SK-N-SH (cell line): ENCODE measurements at regions not wholly inside any gene's neighbourhood (a gene's known extent, or its start where the extent isn't known, plus 50 kb on each side); places are given as distances from the start of the nearest gene placed in this dataset.
A peak's percentile ranks its signal among the peaks of the same experiment; 100 is the strongest.
"Not testable (repeated sequence)": the region's sequence is repeated elsewhere in the genome, so short reads cannot be mapped to it uniquely, and the experiment has no call there.

ENCODE experiments used
- CTCF ChIA-PET: fragments of 300-600, 350-600 bp; formaldehyde crosslinking; extraction: SDS; loops from one replicate; lab custom pipeline; 2021; lab: Yijun Ruan, JAX
- POLR2A ChIA-PET: fragments of 350-600 bp; sonication (Branson Sonifier 250); formaldehyde crosslinking; extraction: SDS; loops from one replicate; lab custom pipeline; 2020; ENCODE audit warnings: antibody characterized with exemption, inconsistent platforms; lab: Yijun Ruan, JAX
- DNase-seq: peaks from one replicate; pipeline ENCODE4 v3.0.0; 2012
- H2AFZ ChIP-seq: fragments of 200-600 bp; sonication (generic); 2 replicates; pipeline ENCODE4 v1.8.1; 2016; ENCODE audit warnings: antibody characterized with exemption, mild to moderate bottlenecking, low read depth
- H3F3A ChIP-seq: fragments of 200-600 bp; sonication (generic); replicated peaks from 2 replicates; pipeline ENCODE3; 2016; ENCODE audit warnings: antibody characterized with exemption, mild to moderate bottlenecking; ENCODE audit not compliant: insufficient read depth
- H3K27ac ChIP-seq, 2 experiments: fragments of 200-500 bp in 1 of 2; fragments of 200-600 bp in 1 of 2; sonication (Bioruptor generic) in 1 of 2; sonication (generic), shearing (Covaris generic) in 1 of 2; 2 replicates each; pipeline versions ENCODE4 v1.5.1 to v1.6.1; 2014 to 2016; ENCODE audit warnings: low read depth in 2 of 2, inconsistent platforms in 1 of 2, low read length in 1 of 2, mild to moderate bottlenecking in 1 of 2, mixed read lengths in 1 of 2
- H3K27me3 ChIP-seq: fragments of 200-600 bp; sonication (generic), shearing (Covaris generic); 2 replicates; pipeline ENCODE4 v1.6.1; 2016; ENCODE audit warnings: mixed run types; ENCODE audit not compliant: insufficient read depth
- H3K36me3 ChIP-seq, 2 experiments: fragments of 200-500 bp in 1 of 2; fragments of 200-600 bp in 1 of 2; sonication (Bioruptor generic) in 1 of 2; sonication (generic) in 1 of 2; replicated peaks in 1 of 2; 2 replicates each; pipeline versions ENCODE3 to v1.5.1; 2014 to 2016; ENCODE audit warnings: low read length in 1 of 2, mild to moderate bottlenecking in 1 of 2; ENCODE audit not compliant: insufficient read depth in 2 of 2, control insufficient read depth in 1 of 2
- H3K4me1 ChIP-seq, 2 experiments: fragments of 200-500 bp in 1 of 2; fragments of 200-600 bp in 1 of 2; sonication (Bioruptor generic) in 1 of 2; sonication (generic), shearing (Covaris generic) in 1 of 2; 2 replicates each; pipeline versions ENCODE4 v1.5.1 to v1.6.1; 2014 to 2016; ENCODE audit warnings: low read depth in 1 of 2, low read length in 1 of 2, mixed run types in 1 of 2; ENCODE audit not compliant: insufficient read depth in 2 of 2, control insufficient read depth in 1 of 2
- H3K4me2 ChIP-seq: fragments of 200-600 bp; sonication (generic), shearing (Covaris generic); 2 replicates; pipeline ENCODE4 v1.6.1; 2017; ENCODE audit warnings: mixed run types
- H3K4me3 ChIP-seq, 2 experiments: fragments of 200-500 bp in 1 of 2; fragments of 200-600 bp in 1 of 2; sonication (Bioruptor generic) in 1 of 2; sonication (generic), shearing (Covaris generic) in 1 of 2; 2 replicates each; pipeline versions ENCODE4 v1.5.1 to v1.8.1; 2014 to 2016; ENCODE audit warnings: low read depth in 2 of 2, inconsistent platforms in 1 of 2, low read length in 1 of 2, mild to moderate bottlenecking in 1 of 2, mixed read lengths in 1 of 2, moderate library complexity in 1 of 2
- H3K79me2 ChIP-seq: fragments of 200-600 bp; sonication (generic); 2 replicates; pipeline ENCODE4 v1.8.1; 2017; ENCODE audit warnings: mild to moderate bottlenecking; ENCODE audit not compliant: insufficient read depth
- H3K9ac ChIP-seq: fragments of 200-600 bp; sonication (generic); 2 replicates; pipeline ENCODE4 v1.6.1; 2017; ENCODE audit warnings: mixed run types
- H3K9me2 ChIP-seq: fragments of 200-600 bp; sonication (generic); 2 replicates; pipeline ENCODE4 v1.6.1; 2017; ENCODE audit warnings: mixed run types
- H3K9me3 ChIP-seq: fragments of 200-600 bp; sonication (generic); 2 replicates; pipeline ENCODE4 v1.6.1; 2017; ENCODE audit warnings: mixed run types, mild to moderate bottlenecking, moderate library complexity
- H4K20me1 ChIP-seq: fragments of 200-600 bp; sonication (generic); 2 replicates; pipeline ENCODE4 v1.6.1; 2017; ENCODE audit warnings: mild to moderate bottlenecking, mixed run types; ENCODE audit not compliant: insufficient read depth
- FOXJ3 ChIP-seq: sonication (generic); formaldehyde crosslinking; IDR thresholded peaks from 2 replicates; pipeline ENCODE4 v1.5.1; 2020; ENCODE audit warnings: mild to moderate bottlenecking, missing genetic modification reagents
- RFX5 ChIP-seq: IDR thresholded peaks from 2 replicates; pipeline ENCODE4 v1.6.1; 2012; ENCODE audit warnings: mild to moderate bottlenecking, improper control_type of control experiment, low read length
- RXRA ChIP-seq: IDR thresholded peaks from 2 replicates; pipeline ENCODE4 v1.4.0; 2012; ENCODE audit warnings: low read depth, mild to moderate bottlenecking, borderline replicate concordance
- WGBS: methylation state at CpG from one replicate; pipeline ENCODE4 v1.1.6; 2017; ENCODE audit warnings: low lambda C conversion rate; 5-methylcytosine and 5-hydroxymethylcytosine counted together
- TF ChIP-seq, protein P1 (sequence below): IDR thresholded peaks from 2 replicates; pipeline ENCODE4 v1.6.1; 2012; ENCODE audit warnings: mild to moderate bottlenecking, low read depth, low read length, moderate library complexity
- TF ChIP-seq, protein P2 (sequence below): fragments of 200-600 bp; sonication (generic); IDR thresholded peaks from 2 replicates; pipeline ENCODE4 v1.6.1; 2017; ENCODE audit warnings: antibody characterized with exemption, mild to moderate bottlenecking, moderate library complexity

GRCh38 chr7:119288416-119288815, 984.6 kb upstream of the KCND2 start (continued):
- TF ChIP-seq, protein P1, sequence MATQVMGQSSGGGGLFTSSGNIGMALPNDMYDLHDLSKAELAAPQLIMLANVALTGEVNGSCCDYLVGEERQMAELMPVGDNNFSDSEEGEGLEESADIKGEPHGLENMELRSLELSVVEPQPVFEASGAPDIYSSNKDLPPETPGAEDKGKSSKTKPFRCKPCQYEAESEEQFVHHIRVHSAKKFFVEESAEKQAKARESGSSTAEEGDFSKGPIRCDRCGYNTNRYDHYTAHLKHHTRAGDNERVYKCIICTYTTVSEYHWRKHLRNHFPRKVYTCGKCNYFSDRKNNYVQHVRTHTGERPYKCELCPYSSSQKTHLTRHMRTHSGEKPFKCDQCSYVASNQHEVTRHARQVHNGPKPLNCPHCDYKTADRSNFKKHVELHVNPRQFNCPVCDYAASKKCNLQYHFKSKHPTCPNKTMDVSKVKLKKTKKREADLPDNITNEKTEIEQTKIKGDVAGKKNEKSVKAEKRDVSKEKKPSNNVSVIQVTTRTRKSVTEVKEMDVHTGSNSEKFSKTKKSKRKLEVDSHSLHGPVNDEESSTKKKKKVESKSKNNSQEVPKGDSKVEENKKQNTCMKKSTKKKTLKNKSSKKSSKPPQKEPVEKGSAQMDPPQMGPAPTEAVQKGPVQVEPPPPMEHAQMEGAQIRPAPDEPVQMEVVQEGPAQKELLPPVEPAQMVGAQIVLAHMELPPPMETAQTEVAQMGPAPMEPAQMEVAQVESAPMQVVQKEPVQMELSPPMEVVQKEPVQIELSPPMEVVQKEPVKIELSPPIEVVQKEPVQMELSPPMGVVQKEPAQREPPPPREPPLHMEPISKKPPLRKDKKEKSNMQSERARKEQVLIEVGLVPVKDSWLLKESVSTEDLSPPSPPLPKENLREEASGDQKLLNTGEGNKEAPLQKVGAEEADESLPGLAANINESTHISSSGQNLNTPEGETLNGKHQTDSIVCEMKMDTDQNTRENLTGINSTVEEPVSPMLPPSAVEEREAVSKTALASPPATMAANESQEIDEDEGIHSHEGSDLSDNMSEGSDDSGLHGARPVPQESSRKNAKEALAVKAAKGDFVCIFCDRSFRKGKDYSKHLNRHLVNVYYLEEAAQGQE, result no peak

GRCh38 chr7:119300341-119300740, 972.6 kb upstream of the KCND2 start:
- H3K9me3 ChIP-seq, H3K4me2 ChIP-seq, POLR2A ChIA-PET, H3K9ac ChIP-seq, H3K4me3 ChIP-seq, CTCF ChIA-PET, H3K36me3 ChIP-seq, H3K79me2 ChIP-seq, H4K20me1 ChIP-seq, H3K27me3 ChIP-seq, H2AFZ ChIP-seq, H3K4me1 ChIP-seq, H3K27ac ChIP-seq, H3K9me2 ChIP-seq, DNase-seq, H3F3A ChIP-seq: not testable (repeated sequence)
- 8% methylated on average over 3 of the region's 3 CpGs for WGBS

DNA sequence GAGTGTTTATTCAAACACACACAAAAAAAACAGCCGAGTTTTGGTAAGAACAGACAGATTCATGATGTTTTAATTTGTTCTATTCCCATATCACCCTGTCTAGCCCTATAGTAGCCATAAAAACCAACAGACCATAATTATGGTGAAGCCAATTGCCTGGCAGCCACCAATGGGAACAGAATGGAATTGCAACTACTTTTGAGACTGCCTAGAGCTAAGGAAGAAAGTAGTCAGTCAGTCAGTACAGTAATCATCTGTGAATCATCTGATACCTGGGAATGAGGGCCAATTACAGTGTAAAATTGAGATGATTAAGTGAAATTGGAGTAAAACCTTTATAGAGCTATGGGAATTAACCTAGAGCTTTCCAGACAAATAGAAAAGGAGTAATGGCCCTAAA, 952.7 kb upstream of the KCND2 start:
- H3K27me3 ChIP-seq, result no peaks in the 10 kb centered on the region
- H3K4me1 ChIP-seq, result no peaks in the 10 kb centered on the region
- H4K20me1 ChIP-seq, result no peaks in the 10 kb centered on the region
- no peak overlapping the region for H3K4me2 ChIP-seq
- no peaks in the 10 kb centered on the region for H3K79me2 ChIP-seq
- no peaks in the 10 kb centered on the region; the same call in 1 of the 2 replicates for H3K9me2 ChIP-seq
- no peak for TF ChIP-seq FOXJ3 (CRISPR knock-in tag)
- no peak for TF ChIP-seq RFX5
- TF ChIP-seq, protein P2, sequence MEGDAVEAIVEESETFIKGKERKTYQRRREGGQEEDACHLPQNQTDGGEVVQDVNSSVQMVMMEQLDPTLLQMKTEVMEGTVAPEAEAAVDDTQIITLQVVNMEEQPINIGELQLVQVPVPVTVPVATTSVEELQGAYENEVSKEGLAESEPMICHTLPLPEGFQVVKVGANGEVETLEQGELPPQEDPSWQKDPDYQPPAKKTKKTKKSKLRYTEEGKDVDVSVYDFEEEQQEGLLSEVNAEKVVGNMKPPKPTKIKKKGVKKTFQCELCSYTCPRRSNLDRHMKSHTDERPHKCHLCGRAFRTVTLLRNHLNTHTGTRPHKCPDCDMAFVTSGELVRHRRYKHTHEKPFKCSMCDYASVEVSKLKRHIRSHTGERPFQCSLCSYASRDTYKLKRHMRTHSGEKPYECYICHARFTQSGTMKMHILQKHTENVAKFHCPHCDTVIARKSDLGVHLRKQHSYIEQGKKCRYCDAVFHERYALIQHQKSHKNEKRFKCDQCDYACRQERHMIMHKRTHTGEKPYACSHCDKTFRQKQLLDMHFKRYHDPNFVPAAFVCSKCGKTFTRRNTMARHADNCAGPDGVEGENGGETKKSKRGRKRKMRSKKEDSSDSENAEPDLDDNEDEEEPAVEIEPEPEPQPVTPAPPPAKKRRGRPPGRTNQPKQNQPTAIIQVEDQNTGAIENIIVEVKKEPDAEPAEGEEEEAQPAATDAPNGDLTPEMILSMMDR, result peak; percentile 11; the same call in 1 of the 2 replicates
- TF ChIP-seq RXRA, result no peak
- H3K4me3 ChIP-seq, result no peak overlapping the region
- H3K27ac ChIP-seq, result no peak overlapping the region
- H3F3A ChIP-seq, result no peaks in the 10 kb centered on the region
- no peak for DNase-seq
- CTCF ChIA-PET, result no interaction called here
- no peaks in the 10 kb centered on the region for H3K9me3 ChIP-seq
- H3K9ac ChIP-seq, result no peak overlapping the region
- POLR2A ChIA-PET, result no interaction called here
- WGBS, result 0% methylated on average over 1 of the region's 1 CpG
- H3K36me3 ChIP-seq, result no peaks in the 10 kb centered on the region
- no peak overlapping the region for H2AFZ ChIP-seq
